CD4-positive, alpha-beta T cell treated with Interferon gamma for 1 hour (primary cell): ENCODE measurements at regions not wholly inside any gene's neighbourhood (a gene's known extent, or its start where the extent isn't known, plus 50 kb on each side); places are given as distances from the start of the nearest gene placed in this dataset.
"Not testable (repeated sequence)": the region's sequence is repeated elsewhere in the genome, so short reads cannot be mapped to it uniquely, and the experiment has no call there.

Experiments used
- DNase-seq: peaks from one replicate; pipeline ENCODE4 v3.0.0-alpha.2; 2020

DNA sequence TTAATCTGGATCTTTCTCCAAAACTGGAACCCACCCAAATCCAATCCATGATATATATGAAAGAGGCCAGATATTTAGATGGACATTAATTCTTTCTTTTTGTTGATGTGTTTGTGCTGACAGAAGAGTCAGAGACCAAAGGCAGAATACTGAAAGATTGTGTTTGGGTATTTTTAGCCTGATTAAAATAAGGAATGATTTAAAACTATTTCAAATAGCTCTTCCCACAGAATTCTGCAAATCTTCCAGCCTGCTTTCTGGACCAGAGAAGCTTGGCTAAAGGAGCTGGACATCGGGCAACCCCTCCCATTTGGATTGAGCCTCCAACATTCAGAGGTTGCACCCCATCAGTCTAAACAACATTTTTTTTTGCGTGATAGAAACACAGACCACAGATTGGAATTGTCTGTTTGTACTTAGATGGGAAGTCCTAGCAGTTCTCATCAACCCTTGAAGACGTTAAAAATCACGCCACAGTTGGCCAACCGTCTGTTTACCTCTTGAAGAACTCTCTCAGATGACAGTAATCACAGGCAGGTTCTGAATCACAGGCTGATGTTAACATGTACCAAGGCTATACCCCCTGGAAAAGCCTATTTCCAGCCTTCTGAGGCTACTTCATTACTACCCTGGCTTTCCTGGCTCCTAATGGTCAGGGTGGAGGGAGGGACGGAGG, 155.2 kb upstream of the NRP1 start:
- DNase-seq = no peak

DNA sequence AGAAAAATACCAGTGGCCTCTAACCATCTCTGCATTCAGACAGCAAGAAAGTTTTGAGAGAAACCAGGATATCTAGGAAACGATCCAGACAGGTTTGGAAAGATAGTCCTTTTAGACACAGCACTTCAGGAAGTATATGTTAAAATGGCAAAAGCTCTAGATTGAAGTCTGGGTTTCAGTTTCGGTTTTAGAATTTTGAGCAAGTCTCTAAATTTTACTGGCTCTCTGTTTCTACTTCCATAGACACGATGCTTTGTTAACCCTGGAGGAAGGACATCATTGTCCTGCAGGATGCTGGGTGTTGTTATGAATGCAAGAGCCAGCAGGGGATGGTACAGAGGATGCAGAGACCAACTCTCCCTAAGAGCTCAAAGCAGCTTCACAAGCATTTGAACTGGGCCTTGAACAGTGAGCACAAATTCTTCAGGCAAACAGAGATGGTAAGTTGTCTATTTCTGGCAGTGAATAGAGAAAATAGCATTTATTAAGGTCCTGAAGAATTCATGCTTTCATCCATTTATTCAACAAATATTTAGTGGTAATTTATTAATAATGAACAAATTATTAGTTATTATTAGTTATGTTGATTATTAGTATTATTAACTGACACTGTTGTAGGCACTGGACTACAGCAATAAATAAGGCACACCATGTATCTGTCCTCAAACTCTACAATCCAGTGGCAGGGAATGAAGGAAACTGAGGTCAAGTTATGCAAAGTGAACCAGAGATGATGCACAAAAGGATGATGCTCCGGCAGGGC, 152.7 kb upstream of the NRP1 start:
- no peak for DNase-seq

GRCh38 chr10:33485276-33485675, 150.8 kb upstream of the NRP1 start:
- no peak for DNase-seq

DNA sequence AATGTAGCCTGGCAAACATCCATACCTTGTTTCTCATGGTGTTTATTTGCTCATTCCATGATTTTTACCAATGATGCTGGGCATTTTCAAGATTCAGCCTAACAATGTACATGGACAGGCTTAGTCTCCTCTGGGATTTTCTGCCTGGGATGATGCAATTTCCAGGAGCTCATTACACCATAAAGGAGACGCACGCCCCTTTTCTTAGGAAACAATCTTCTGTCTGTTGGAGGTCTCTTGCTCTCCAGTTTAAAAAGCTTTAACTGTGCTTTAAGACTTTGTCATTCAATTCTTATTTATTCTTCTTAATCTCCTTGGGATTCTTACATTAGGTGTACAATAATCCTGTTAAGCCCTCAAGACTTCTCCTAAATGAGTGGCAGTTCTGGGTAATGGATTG, 150.3 kb upstream of the NRP1 start:
- DNase-seq = no peak

- no peak for DNase-seq
Observed at GRCh38 chr10:33483816-33484190, 149.3 kb upstream of the NRP1 start.

GRCh38 chr10:33483124-33483815, 148.8 kb upstream of the NRP1 start:
- DNase-seq = no peak

DNA sequence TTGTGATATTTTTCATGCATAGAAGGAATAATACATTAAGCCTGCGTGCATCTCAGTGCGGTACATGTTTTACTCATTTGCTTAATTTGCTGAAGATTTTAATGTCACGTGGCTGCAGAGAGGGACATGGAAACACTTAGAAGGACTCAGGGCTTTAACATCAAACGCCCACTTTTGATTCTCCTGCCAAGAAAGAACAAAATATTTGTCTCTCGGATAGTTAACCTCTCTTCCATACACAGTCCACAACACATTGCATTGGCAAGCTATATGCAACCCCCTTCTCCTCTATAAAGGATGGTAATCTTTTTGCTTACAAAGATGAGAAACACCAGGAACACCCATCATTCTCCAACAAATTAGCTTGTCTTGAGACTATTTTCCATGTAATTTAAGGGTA, 148.0 kb upstream of the NRP1 start:
- DNase-seq = no peak

DNA sequence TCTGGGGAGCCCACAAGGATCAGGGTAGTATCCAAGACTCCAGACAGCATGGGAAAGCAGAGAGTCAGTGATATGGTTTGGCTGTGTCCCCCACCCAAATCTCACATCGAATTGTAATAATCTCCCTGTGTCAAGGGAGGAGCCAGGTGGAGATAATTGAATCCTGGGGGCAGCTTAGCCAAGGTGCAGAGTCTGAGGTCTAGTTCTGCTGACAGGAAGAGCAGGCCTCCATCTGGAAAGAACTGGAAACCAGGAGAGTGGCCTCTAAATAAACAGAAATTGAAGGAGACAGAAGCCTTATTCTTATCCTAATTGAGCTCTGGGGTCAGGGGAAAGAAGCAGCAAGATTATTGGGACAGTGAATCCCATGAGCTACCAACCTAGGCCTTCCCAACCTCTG, 146.7 kb upstream of the NRP1 start:
- no peak for DNase-seq

DNA sequence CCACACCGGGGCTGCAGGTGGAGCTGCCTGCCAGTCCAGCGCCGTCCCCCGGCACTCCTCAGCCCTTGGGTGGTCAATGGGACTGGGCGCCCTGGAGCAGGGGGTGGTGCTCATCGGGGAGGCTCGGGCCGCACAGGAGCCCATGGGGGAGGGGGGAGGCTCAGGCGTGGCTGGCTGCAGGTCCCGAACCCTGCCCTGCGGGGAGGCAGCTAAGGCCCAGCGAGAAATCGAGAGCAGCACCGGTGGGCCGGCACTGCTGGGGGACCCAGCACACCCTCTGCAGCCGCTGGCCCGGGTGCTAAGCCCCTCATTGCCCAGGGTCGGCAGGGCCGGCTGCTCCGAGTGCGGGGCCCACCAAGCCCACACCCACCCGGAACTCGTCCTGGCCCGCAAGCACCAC, 145.9 kb upstream of the NRP1 start:
- not testable (repeated sequence) for DNase-seq

- no peak for DNase-seq
Observed at GRCh38 chr10:33478675-33479125, 144.2 kb upstream of the NRP1 start.

DNA sequence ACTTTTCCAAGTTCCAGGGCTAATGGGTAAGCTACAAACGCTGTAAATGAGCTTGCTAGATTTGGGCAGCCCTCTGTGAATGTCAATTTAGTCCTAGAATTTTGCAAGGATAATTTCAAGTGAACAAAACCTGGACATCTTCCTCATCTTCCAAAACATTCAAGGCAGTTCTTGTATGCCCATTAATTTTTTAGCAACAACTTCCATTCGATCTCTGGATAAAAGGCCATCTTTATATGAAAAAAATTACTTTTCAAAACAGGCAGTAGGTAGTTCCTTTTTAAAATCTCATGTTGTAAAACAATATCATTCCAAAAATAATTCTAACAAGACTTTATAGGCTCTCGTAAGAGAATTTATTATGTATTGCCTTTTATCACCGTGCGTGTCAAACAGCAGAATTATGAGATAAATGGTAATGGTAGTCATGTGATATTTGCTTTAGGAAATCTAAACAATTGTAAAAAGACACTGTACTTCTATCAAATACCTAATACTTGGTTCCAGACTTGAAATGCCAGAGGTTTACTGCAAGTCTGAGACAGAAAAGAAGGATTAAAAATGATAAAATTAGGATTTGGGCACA, 143.7 kb upstream of the NRP1 start:
- no peak for DNase-seq

DNA sequence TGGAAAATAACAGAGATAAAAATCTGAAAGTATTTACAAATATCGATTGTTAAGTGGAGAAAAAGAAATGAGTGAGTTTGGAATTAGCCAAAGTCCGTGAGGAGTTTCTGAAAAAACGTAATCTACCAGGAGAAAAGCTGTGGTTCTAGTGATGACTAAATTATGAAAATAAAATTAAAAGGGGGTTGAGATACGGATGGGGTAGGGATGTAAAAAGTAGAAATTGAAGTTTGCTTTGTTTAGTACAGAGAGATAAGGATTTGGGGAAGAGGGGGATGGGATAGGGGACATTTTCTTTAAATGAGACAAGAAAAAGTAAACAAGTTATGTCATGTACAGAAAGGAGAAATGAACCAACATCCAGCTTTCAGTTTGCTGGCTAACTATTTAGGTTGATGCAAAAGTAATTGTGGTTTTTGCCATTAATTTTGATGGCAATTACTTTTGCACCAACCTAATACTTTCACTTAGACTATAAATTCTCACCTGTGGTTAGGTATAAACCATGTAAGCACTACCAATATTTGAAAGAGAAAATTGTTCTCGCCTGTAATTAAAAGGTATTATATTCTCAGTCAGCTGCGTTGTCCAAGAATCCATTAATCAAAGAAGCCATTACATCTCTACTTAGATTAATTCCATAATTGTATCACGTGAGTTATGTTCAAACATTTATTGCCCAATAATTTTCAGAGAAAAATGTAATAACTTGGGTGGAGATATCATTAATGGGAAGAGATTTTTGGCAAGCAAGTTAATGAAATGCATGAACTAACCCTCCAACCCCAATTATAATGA, 143.0 kb upstream of the NRP1 start:
- no peak for DNase-seq

DNA sequence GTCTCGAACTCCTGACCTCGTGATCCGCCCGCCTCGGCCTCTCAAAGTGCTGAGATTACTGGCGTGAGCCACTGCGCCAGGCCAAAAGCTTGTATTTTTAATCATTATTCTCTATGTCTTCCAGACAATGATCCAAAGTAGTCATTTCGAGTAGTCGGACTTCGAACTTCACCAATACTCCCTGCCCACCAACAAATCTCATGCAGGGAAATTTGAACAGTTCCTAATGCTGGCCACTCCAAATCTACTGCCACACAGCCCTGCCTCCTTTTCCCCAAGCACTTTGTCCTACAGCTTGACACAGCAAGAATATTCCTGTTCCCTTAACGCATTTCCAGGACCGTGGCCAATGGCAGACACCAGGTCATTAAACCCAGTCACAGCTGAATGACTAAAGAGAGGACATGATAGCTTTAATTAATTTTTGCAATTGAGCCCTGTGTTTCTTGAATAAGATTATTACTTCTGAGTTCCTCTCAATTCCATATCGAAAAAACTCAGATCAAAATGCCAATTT, 142.3 kb upstream of the NRP1 start:
- no peak for DNase-seq

- DNase-seq = no peak
Observed at GRCh38 chr10:33473688-33474087, 139.2 kb upstream of the NRP1 start.

- not testable (repeated sequence) for DNase-seq
Observed at GRCh38 chr10:33468006-33468405, 133.5 kb upstream of the NRP1 start.

- DNase-seq = no peak
Observed at GRCh38 chr10:33465747-33466146, 131.3 kb upstream of the NRP1 start.

GRCh38 chr10:33463011-33463410, 128.5 kb upstream of the NRP1 start:
- DNase-seq = no peak

DNA sequence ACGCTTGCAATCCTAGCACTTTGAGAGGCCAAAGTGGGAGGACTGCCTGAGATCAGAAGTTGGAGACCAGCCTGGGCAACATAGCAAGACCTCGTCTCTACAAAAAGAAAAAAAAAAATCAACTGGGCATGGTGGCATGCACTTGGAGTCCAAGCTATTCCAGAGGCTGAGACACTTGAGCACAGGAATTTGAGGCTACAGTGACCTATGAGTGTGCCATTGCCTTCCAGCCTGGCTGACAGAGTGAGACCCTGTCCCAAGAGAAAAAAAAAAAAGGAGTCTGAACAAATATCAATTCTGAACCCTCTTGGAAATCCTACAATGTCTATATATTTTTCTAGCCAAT, 126.8 kb upstream of the NRP1 start:
- DNase-seq = no peak

GRCh38 chr10:33460505-33461294, 126.2 kb upstream of the NRP1 start:
- no peak for DNase-seq

DNA sequence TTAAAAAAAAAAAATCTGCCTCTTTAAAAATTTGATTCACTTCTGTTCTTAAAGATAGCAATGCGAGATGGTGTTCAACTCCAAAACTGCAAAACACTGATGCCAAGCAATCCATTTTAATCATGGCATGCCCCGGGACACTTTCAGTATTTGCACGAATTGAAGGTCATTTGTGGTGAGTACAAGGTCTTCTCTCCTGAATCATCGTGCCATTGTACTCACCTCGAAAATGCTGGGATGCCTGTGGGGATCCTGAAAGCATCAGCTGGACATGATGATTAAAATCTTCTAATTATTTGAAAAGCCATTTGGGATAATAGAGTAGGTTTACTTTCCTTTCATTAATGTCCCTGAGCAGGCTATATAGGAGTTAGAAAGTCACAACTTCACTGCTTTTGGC, 125.1 kb upstream of the NRP1 start:
- DNase-seq = no peak

- no peak for DNase-seq
Observed at GRCh38 chr10:33455029-33455428, 120.6 kb upstream of the NRP1 start.

DNA sequence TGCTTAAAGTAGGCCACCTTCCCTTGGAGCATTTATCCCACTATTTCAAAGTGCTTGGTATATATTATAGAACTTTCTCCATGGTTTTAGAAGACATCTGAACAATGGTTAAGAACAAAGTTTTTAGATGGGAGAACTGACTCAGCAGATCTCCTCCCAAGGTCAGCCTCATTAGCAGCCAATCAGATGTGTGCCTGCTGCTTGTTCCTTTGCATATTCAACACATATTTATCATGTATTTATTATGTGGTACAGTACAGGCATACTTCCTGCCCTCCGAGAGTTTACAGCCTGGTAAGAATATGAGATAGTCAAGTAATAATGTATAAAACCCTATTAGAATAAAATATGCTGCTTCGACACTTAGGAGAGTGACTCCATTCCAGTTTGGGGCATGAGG, 120.1 kb upstream of the NRP1 start:
- DNase-seq = no peak
